NCI-H2029 (cell line): ENCODE measurements at regions not wholly inside any gene's neighbourhood (a gene's known extent, or its start where the extent isn't known, plus 50 kb on each side); places are given as distances from the start of the nearest gene placed in this dataset.

ENCODE experiments used
- DNase-seq: peaks from one replicate; lab custom pipeline; 2025; lab: John Stamatoyannopoulos, UW

DNA sequence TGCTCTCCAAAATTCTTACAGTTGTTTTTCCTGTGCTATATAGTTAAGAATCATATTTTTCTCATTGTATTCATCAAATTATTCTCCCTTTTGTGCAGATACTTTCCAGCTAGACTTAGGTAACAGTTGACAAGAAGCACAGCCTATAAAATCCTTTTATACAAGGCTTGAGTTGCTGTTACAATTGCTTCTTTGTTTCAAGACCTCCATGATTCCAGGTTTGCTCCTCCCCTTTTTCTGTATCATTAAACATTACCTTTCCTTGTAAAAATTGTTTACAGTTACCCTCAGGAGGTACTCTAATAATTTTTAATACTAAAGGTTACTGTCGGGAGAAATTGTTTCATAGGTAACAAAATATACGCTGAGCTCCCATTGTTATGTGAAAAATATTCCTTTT, 192.3 kb upstream of the GRID2 start:
- DNase-seq, result no peak

- no peak for DNase-seq
Measured at GRCh38 chr4:92112805-92113204, 191.0 kb upstream of the GRID2 start.

DNA sequence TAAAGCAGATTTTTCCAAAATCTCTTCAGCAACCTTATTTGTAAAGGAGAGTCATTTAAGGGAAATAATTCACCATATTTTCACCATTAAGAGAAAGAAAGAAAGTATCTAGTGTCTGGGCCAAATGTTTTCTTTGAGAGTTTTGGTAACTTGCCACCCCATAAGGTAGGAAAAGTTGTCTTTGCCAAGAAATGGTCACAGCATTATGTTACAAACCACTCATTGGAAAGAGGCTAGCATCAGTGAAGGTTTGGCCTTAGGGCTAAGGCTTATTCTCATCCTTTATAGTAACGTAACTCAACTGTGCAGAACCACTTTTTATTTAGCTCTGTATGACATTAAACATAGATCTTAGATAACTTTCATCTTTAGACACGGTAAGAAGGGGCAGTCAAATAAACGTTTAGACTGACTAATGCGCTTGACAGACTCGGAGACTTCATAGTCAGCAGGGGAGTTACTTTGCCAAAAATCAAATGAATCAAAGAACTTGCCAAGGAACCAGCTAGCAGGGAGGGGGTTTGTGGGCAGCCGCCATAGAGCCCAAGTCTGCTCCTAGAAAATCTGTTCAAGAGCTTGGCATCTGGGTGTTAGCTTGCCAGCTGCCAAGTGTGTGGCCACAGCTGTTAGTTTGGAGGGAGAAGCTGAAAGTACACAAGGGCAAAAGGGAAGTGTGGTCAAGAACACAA, 182.8 kb upstream of the GRID2 start:
- no peak for DNase-seq

GRCh38 chr4:92122911-92123310, 180.9 kb upstream of the GRID2 start:
- no peak for DNase-seq

DNA sequence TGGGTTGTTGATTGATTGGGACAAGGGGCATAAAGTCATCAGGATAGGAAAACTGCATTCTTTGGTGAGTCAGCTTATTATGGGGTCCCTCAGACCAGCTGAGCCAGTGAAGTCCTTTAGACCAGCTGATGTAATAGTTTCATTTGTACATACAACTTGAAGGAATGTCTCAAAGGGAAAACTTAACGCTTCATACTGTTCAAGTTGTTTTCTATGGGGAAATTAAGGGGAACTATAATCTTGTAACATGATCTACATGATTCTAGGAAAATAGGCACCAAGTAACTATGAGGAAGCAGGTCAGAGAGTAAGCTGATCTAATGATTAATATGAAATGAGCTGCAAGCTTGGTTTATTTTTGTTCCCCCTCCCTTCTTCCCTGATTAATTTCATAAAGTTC, 175.1 kb upstream of the GRID2 start:
- DNase-seq, result no peak

- no peak for DNase-seq
Measured at GRCh38 chr4:92129408-92129994, 174.3 kb upstream of the GRID2 start.

- no peak for DNase-seq
Measured at GRCh38 chr4:92136434-92136833, 167.3 kb upstream of the GRID2 start.

GRCh38 chr4:92163348-92163747, 140.4 kb upstream of the GRID2 start:
- DNase-seq, result no peak

DNA sequence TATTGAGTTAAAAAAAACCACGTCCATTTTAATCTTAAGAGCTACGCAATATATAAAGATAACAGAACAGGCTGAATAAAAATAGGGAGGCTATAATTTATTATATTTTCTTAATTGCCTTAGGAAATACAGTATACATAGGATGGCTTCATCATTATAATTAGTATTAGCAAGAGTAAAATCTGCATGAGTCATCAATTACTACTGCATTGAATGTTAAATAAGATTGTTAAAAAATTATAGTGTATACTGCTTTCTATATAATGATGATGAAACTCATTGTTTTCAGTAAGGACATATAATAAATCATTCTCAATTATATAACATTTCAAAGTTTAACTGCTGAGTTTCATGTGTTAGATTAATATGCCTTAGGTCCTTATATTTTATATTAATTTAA, 133.4 kb upstream of the GRID2 start:
- DNase-seq, result no peak

GRCh38 chr4:92172203-92172602, 131.6 kb upstream of the GRID2 start:
- DNase-seq, result no peak

GRCh38 chr4:92175250-92175649, 128.5 kb upstream of the GRID2 start:
- DNase-seq, result no peak

GRCh38 chr4:92182006-92182735, 121.6 kb upstream of the GRID2 start:
- DNase-seq, result peak; percentile 6

GRCh38 chr4:92182736-92183407, 120.9 kb upstream of the GRID2 start:
- DNase-seq, result no peak

- DNase-seq, result no peak
Measured at GRCh38 chr4:92183825-92184224, 119.9 kb upstream of the GRID2 start.

DNA sequence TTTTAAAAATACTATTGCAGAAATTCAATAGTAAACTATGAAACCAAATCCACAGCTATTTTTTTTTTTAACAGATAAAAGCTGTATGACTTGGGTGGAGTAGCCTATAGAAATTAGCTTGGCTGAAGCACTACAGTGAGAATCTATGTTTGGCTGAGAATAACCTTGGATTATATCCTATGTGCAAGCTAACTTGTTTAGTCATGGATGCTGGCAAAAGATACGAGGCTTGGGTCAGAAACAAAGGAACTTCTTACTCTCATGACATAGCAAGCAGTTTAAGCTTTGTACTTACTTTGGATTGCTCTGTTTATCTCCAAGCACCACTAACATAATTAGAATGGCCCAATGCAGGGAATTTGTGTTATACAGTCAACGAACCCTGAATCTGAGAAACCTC, 119.2 kb upstream of the GRID2 start:
- no peak for DNase-seq

- no peak for DNase-seq
Measured at GRCh38 chr4:92186239-92186638, 117.5 kb upstream of the GRID2 start.

DNA sequence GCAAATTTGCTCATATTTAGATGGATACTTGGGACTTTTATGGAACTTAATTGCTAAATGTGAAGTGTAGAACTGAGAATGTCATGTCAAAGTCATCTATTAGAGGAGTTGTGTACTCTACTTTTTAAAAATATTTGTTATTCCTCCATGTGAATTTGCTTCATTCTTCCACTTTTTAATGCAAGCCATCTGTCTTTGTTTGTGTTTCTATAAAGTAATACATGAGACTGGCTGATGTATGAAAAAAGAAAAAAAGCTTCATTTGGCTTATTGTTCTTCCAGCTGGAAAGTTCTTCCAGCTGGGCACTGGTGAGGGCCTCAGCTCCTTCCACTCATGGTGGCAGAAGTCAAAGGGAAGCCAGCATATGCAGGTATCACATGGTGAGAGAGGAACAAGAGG, 114.6 kb upstream of the GRID2 start:
- DNase-seq, result no peak

DNA sequence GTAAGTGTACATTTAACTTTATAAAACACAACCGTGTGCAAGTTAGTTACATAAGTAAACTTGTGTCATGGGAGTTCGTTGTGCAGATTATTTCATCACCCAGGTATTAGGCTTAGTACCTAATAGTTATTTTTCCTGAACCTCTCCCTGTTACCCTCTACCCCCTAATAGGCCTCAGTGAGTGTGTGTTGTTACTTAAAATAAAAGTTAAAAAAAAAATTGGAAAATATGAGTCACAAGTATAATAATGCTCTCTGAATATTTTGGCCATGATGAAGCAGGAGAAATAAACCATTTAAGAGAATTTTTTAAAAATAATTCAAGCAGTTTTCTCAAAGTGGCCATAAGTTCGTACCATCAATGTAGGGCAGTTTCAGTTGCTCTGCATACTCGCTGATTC, 105.1 kb upstream of the GRID2 start:
- no peak for DNase-seq

DNA sequence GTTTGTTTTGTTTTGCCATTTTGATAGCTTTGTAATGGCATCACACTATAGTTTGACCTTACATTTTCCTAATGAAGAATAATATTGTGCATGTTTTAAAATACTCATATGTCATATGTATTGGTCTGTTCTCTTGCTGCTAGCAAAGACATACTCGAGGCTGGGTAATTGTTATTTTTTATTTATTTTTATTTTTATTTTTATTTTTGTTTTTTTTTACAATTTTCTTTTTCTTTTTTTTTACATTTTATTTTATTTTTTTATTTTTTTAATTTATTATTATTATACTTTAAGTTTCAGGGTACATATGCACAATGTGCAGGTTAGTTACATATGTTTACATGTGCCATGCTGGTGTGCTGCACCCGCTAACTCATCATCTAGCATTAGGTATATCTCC, 104.6 kb upstream of the GRID2 start:
- no peak for DNase-seq

GRCh38 chr4:92210906-92211305, 92.9 kb upstream of the GRID2 start:
- DNase-seq, result no peak

DNA sequence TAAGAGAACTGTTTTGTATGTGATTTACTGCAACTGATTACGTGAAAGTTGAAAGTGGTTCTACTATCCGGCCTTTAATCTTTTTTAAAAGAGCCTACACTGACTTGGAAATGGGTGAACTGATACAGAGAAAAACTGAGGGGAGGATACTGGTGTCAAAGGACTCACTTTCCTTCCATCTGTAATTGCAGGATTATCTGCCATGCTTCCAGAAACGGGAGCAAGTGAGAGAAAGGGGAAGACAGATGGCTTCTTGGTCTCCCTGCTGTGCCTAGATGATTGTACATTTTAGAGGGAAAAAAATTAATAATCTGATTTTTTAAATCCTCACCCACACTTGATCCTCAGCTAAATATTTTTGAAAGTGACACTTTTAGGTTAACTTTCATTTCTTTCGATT, 88.3 kb upstream of the GRID2 start:
- DNase-seq, result no peak

GRCh38 chr4:92231511-92231910, 72.3 kb upstream of the GRID2 start:
- no peak for DNase-seq

DNA sequence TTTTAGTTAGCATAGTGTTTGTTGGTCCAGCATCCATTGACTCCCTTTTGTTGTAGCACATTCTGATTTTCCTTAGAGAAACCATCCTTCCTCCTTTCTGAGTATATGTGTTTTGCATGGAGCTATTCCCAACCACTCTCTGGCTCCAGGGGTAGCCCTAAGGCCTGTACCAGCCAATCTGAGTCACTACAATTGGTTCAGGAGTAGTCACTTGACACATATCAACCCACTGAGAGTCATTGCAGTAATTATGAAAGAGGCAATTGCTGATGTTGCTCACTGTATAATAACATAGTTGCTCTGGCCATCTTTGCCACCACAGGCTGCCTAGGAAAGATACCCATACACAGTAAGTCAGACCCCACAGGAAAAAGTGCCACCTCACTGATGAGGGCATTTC, 71.2 kb upstream of the GRID2 start:
- DNase-seq, result no peak
